Fibroblast of skin of right quadriceps (primary cell): ENCODE measurements at regions not wholly inside any gene's neighbourhood (a gene's known extent, or its start where the extent isn't known, plus 50 kb on each side); places are given as distances from the start of the nearest gene placed in this dataset.

ENCODE experiments used
- DNase-seq: peaks from one replicate; pipeline ENCODE4 v3.0.0-alpha.2; 2013

DNA sequence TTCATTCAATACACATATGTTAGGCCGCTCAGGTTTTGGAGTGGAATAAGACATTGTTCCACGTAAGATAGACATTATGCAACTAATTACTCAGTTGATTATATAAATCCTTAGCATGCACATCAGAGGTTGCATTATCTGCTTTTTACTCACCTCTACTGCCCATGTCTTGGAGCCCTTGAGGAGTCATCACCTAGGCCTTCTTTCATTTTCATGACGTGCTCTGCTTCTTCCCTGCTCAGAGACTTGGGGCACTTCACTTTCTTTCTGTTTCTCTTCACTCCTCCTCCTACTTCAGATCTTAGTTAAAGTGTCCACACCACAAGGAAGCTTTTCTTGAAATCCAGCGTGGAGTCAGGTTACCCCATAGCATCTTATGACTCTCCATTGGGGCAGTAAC, 241.1 kb downstream of the TLR4 start:
- DNase-seq, result no peak

GRCh38 chr9:117951127-117951526, 246.9 kb downstream of the TLR4 start:
- DNase-seq, result no peak

DNA sequence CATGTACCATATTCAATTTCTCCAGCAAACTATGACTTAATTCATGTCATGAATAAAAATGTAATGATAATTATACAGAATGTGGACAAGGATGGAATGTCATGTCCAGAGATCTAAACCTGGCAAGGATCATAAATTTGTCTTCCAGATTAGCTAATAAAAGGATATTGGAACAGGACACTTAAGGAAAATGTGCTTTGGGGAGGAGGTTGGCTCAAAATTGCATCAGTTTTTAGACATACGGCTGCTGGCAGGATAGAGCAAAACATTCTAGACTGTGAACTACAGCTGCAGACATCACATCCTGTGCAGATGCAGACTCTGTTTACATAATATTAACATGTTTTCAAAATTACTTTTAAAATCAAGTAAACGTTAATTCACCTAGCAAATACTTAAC, 248.4 kb downstream of the TLR4 start:
- no peak for DNase-seq

GRCh38 chr9:117957267-117957666, 253.1 kb downstream of the TLR4 start:
- DNase-seq, result no peak

DNA sequence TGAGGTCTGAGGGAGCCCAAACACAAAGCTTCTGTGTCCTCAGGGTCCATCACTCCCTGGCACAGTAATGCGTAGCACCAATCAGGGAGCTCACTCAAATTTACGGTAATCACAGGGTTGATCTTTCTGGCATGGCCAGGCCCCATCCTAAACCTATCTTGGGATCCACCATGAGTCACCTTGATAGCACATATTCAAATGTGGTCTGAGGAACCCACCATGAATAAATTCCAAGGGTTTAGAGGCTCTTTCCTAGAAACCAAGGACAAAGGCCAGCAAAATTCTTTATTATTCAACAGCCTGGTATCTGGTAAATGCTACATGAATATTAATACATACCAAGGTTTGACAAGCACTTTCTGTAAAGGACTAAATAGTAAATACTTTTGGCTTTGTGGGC, 254.5 kb downstream of the TLR4 start:
- no peak for DNase-seq

DNA sequence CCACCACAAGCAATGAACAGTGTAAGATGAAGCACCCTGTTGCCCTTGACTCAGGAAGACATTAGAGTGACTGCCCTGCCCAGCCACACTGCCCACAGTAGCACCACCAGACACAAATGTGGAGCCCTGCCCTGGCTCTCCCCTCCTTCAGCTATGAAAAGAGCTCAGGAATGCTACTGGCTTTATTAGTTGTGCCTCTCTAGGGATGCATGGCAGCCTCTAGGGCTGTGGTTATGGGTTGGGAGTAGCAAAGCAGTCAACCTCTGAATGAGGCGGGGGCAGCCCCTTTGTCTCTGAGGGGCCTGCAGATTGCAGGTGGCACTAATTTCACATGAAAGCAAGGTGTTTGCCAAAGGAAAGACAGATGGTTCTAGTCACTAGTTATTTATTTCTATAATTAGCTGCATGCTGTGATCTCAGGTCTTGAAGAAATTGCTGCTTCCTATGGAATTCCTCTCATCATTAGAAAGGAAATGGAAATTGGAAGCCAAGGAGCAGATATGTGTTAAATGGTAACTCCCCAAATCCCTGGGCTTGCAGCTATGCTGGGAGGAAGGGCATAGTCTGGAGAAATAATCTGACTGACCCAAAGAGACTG, 259.4 kb downstream of the TLR4 start:
- DNase-seq, result no peak

GRCh38 chr9:117970276-117971050, 266.3 kb downstream of the TLR4 start:
- DNase-seq, result no peak

DNA sequence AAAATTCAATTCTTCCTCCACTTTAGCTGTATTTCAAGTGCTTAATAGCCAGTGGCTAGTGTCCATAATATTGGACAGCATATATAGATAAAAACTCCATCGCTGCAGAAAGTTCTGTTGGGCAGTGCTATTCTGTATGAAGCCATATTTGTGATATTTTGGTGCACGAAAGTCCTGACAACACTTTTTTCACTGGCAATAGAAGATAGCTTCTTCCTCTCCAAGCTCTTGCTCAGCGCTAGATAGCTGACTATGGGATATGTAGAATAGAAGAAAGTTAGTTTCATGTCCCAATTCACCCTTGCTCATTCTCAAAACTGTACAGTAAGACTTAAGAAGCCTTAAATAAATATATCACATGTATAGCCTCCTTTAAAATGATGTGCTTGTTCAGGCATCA, 269.9 kb downstream of the TLR4 start:
- DNase-seq, result no peak

DNA sequence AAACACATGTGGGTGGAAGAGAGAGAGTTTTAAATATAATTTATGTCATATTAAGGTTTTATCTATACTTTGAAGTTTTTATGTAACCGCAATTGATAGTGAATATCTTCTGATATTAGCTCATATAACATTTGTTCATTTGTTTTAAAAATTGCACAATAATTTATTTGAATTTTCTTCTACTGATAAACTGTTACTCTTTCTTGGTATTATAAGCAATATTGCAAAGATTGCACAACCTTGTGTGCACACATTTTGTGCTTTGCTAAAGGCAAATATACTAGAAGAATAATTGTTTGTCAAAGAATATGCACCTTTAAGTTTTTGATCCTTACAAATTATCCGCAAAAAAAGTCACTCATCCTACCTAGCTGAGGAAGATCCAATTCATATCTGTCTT, 275.7 kb downstream of the TLR4 start:
- DNase-seq, result no peak

DNA sequence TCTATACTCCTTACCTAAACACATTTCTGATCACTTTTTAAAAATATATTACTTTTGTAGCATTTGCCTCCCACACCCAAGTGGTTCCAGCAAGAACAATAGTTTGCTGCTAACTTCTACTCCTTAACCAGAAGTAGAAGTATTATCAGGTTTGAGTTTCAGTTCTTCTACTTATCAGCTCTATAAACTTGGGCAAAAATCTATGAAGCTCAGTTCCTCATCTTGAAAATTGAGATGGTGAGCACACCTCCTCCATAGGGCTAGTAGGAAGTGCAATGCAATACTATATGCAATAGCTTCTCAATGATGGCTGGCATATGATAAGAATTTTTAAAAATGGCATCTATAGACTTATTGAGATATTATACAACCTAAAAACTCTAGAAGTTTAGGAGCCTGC, 283.7 kb downstream of the TLR4 start:
- DNase-seq, result no peak

- no peak for DNase-seq
Observed at GRCh38 chr9:117992006-117992405, 287.8 kb downstream of the TLR4 start.

- no peak for DNase-seq
Observed at GRCh38 chr9:118000581-118000980, 296.4 kb downstream of the TLR4 start.

- DNase-seq, result no peak
Observed at GRCh38 chr9:118003240-118003639, 299.0 kb downstream of the TLR4 start.

- DNase-seq, result no peak
Observed at GRCh38 chr9:118008246-118008645, 304.0 kb downstream of the TLR4 start.

GRCh38 chr9:118009614-118010013, 305.4 kb downstream of the TLR4 start:
- no peak for DNase-seq

GRCh38 chr9:118017607-118018122, 313.5 kb downstream of the TLR4 start:
- no peak for DNase-seq

GRCh38 chr9:118023644-118024043, 319.4 kb downstream of the TLR4 start:
- DNase-seq, result no peak

DNA sequence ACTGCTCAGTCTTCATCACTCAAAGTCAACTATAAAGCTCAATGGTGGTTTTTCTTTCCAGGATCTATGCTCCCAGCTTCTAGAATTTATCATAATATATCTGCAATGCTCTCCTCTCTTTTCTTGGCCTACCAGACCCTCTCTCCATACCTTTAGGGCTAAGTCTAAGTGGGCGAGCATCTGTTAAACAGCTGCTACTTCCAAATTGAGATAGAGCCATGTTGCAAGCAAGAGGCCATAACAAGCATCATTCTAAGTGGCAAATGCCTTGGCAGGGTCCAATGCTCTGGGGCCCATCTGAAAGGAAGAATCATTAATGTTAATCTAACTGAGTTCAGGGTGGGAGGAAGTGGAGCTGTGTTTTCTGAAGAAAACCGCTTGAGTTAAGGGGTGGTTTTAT, 324.0 kb downstream of the TLR4 start:
- DNase-seq, result no peak

- no peak for DNase-seq
Observed at GRCh38 chr9:118029425-118029824, 325.2 kb downstream of the TLR4 start.

DNA sequence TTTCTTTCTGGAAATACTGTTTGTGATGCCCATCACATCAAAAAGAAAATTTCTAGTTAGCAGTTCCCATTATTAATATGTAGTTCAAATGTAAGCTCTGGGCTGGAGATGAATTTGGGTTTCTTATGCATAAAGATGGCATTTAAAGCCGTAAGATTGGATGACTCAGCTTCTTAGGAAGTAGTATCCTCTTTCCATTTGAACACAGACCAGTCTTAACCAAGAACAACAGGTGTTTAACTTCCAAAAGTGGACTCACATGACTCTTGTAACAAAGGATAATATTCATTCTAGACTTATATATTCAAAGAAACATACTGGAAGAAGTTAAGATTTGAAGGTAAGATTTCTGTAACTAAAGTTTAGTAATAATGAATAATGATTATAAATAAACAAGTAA, 330.5 kb downstream of the TLR4 start:
- DNase-seq, result no peak

GRCh38 chr9:118038713-118039112, 334.5 kb downstream of the TLR4 start:
- no peak for DNase-seq

DNA sequence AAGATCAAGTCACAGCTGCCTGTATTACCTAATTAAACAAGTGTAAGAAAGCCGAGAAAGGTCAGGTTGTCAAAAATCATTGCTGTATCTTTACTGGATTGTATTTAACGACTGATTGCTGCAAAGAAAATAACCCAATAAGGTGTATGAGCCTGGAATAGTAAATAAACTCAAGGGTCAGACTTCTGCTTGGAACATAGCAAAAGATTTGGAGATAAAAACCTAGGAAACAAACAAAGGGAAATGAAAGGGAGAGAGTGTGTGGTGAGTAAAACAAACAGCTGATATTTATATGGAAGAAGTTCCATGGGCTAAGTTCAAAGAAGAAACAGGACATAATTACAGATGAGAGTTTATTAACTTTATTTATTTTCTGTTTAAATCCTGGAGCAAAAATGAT, 354.0 kb downstream of the TLR4 start:
- DNase-seq, result no peak

DNA sequence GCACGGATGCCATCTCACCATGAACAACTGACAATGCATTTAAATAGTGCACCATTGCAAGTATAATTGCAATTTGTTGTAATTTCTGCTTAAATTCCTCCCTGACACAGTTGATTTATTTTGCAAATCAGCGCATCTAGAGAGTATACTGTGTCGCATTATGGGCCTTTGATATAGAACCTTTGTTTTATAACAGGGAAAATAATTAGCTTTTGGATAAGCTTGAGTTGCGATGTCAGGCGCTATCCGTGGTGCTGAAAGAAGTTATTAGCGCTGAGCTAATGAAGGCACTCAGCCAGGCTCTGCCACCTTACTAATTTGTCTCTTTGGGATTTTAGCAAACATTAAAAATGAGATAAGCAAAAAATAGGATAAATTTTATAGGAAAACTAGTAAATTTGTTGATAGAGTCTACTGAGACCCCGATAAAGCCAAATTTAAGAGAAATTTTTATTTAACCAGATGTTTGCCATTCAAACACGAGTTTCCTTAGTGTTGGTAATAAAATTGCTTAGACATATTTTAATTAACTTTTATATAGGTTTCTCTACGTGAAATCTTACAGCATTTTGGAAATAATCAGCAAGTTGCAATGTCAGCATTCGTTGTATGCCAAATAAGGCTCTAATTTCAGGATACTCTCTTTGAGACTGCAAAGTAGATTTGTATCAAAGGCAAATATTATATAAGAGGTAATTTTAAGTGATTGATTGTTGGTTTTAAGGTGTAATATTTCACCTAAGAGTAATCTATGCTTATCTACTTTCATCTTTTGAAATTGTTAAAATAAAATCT, 355.5 kb downstream of the TLR4 start:
- peak; percentile 6 for DNase-seq

- no peak for DNase-seq
Observed at GRCh38 chr9:118083161-118083560, 379.0 kb downstream of the TLR4 start.
